MV-4-11 (cell line): ENCODE measurements at regions not wholly inside any gene's neighbourhood (a gene's known extent, or its start where the extent isn't known, plus 50 kb on each side); places are given as distances from the start of the nearest gene placed in this dataset.
"Not testable (repeated sequence)": the region's sequence is repeated elsewhere in the genome, so short reads cannot be mapped to it uniquely, and the experiment has no call there.

Experiments used
- DNase-seq: peaks from one replicate; lab custom pipeline; 2025; lab: John Stamatoyannopoulos, UW

- DNase-seq = not testable (repeated sequence)
Observed at GRCh38 chrY:6685783-6686389, 224.6 kb upstream of the TBL1Y start.

GRCh38 chrY:6701558-6702161, 208.8 kb upstream of the TBL1Y start:
- not testable (repeated sequence) for DNase-seq

GRCh38 chrY:6721443-6721842, 189.1 kb upstream of the TBL1Y start:
- not testable (repeated sequence) for DNase-seq

GRCh38 chrY:6747210-6747609, 163.3 kb upstream of the TBL1Y start:
- peak; percentile 32 for DNase-seq

- no peak for DNase-seq
Observed at GRCh38 chrY:6782334-6782733, 128.2 kb upstream of the TBL1Y start.

- no peak for DNase-seq
Observed at GRCh38 chrY:6786960-6787359, 123.5 kb upstream of the TBL1Y start.

GRCh38 chrY:6811633-6812032, 98.9 kb upstream of the TBL1Y start:
- DNase-seq = no peak
